NCI-H146 treated with DMSO at 0.1 percent for 48 hours (cell line): ENCODE measurements at regions not wholly inside any gene's neighbourhood (a gene's known extent, or its start where the extent isn't known, plus 50 kb on each side); places are given as distances from the start of the nearest gene placed in this dataset.

Experiments
- DNase-seq: peaks from one replicate; lab custom pipeline; 2025; ENCODE audit not compliant: unreplicated experiment; lab: John Stamatoyannopoulos, UW

DNA sequence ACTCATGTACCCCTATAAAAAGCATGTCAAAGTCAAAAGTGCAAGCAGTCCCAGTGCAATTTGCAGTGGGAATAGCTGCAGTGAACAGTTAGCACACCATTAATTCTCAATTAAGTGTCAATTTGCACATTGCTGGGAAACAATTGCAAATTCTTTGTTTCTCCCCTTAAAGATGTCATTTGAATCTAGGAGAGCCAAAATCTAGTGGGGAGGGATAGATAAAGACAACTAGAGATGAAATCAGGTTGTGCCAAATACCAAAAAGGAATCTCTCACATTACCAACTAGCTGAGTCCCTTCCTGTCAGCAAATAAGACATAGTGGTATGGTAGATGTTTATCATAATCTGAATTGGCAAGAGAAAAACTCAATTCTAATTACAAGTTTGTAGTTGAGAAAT is 330.7 kb downstream of the NUF2 start:
- no peak for DNase-seq

DNA sequence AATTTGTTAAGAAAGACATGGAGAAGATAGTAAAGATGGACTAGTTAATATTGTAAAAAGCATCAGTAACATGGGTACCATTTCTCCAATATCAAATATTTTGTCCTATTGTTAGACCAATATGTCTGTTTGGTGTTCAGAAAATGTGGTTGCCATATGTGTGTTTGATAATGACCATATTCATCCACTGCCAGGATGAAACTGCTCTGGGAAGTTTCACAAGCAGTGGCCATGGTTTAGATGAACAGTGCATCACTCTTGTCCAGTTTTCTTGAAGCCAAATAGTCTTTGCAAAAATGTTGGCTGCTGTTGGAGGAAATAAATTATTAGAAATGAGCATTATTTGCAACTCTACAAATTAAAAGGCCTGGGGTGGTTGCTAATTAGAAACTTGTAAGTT is 333.8 kb downstream of the NUF2 start:
- DNase-seq = no peak

DNA sequence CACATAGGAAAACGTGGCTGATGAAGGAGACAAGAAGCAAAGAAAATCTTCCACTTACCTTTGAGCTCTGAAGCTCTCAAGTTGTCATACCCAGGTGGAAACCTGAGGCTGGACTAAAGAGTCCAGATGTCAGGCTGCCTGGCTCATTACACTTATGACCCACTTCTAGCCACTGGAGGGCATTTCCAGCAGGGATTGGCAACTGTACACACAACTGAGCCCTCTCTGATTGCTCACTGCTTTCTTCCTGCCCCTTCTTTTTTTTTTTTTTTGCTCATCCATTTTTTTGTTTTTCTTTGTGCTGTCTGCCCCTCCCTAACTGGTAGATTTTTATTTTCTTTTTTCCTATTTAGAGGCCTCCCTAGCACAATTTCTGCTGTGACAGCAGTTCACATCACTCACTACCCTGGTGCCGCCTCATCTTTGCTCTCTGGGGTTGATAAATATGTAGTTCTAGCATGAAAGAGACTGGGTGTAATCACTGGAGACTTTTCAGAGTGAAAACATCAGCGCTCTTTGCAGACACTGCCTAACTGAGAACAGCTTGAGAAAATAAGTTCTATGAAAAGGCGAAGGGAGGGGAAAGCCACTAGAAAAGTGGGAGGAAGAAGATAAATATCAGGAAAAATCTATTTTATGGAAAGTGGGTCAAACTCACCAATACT is 334.5 kb downstream of the NUF2 start:
- DNase-seq = no peak

DNA sequence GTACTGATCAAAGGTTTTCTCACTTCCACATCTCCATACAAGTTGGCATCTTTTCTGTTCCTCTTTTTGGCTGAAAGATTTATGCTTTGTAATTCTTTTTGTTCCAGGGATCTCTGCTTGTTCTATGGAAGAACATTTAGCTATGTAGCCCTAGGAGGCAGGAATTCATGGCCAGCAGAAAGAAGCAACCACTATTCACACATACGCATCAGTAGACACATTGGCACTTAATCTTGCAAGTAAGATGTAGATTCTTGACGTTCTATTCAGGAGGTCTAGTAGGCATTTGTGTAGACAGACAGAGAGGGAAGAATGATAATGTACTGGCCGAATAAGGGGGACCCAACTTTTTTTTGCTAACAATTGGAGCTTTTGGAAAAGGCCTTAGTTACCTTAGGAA is 336.0 kb downstream of the NUF2 start:
- no peak for DNase-seq

DNA sequence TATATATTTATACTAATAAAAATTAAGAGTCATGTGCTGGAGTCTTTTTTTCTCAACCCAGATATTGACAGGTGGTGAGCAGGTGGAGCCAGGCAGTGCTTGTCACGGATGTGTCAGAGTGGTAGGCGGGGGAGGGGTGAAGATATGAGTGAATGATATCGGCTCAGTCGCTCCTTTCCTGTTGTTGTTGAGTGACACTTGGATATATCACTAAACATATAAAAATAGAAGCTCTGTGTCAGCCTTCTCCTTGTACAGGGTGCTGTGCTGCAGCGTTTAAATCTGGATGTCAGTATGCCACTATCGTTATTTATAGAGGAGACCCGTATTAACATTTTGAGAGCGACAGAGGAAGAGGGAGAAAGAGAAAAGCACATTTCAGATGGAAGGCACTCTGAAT is 339.6 kb downstream of the NUF2 start:
- DNase-seq = no peak

DNA sequence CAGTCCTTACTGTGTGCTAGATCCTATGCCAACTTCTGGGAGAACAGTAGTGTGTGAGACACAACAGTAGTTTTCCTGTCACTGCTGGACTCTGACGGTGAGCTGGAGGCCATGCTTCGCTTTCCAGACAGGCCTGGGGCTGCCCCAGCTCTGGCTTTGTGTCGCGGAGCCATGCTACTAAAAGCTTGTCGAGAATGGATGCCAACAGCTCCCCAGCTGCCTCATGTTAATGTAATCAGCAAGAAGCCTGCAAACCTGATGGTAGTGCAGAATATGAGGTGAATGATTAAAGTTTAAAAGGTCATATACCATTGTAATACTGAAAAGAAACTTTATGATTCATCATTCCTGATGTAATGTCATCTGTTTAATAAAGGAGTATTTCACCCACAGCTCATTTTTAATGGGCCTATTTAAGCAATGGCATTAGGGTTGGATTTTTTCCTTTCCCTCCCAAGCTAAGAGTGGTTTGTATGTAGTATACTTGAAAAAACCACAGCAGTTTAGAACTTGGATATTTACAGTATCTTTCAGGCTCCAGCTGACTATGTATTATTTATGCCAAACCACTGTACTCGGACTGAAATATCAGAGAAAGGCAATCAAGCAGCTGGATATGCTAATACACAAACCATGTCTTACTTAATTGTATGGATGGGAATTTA is 343.0 kb downstream of the NUF2 start:
- peak; percentile 6 for DNase-seq

DNA sequence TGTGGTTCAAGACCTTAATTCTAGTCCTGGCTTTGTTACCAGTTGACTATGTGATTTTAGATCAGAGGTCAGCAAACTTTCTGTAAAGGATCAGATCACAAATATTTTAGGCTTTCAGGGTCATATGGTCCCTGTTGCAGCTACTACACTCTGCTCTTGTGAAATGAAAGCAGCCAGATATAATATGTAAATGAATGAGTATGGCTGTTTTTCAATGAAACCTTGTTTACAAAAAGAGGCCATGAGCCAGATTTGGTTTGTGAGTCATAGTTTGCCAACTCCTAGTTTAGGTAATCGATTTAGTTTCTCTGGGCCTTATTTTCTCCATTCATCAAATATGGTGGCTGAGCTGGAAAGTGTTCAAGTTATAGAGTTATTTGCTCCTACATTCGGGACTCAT is 346.7 kb downstream of the NUF2 start:
- no peak for DNase-seq

DNA sequence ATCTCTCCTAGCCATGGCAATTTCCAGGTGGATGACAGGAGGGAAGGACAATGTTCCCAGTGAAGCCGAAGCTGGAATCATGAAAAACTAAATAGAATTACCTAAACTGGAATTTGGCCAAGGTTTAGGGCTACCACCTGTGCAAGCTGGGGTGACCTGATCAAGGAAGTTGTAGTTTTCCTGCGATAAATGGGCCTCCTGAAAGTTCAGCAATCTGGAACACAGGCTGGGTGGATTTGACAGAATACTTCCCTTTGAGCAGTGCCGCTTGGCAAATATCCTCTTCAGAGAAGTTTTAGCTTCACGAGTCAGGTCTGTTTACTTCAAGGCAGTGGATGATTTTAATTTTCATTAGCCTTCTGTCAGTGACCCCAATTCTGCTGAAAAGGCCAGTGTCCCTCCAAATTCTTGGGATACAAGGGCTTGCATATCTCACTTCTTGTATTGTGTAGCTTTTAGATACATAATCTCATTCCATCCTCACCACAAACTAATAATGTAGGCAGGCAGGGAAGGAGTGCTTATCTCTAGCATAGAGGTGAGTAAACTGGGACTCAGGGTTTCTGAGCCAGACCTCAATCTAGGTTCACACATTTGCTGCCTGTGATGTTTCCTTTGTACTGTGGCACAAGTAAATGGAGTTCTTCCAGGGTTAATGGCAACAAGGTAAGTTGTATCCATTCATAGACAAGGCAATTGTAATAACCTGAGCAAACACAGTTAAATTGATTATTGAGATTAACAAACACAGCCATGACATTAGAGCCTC is 349.4 kb downstream of the NUF2 start:
- peak; percentile 33 for DNase-seq

DNA sequence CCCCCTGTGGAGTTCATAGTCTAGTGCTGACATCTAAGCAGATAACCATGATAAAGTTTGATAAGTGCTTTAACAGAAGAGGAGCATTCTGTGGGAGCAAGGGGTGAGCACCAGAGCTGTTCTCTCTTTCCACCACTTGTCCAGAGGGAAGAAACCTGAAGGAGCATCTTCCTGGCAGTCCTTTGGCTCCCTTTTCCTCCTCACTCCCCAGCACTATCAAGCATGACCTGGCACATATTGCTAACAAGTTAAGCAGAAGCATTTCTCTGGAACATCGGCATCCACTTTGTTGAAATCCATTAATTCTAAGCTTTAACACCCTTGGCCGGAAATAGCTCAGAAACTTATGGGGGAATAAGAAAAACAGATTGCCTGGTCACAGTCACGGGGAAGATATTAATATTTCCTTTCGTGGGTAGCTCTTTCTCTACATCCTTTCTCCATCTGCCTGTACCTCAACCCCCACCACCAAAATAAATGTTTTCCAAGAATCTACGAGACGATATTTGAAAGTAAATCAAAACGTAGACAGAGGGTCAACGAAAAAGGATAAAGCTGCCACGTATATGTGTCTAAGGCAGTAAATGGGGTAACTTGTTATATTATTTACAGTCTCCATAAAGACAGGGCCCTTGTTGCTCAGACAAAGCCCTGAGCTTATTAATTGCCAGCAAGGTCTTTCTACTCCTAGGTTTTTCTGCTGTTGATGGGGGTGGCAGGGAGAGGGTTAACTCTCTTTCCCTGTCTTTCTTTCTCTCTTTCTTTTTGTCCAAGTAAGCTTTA is 351.4 kb downstream of the NUF2 start:
- no peak for DNase-seq

DNA sequence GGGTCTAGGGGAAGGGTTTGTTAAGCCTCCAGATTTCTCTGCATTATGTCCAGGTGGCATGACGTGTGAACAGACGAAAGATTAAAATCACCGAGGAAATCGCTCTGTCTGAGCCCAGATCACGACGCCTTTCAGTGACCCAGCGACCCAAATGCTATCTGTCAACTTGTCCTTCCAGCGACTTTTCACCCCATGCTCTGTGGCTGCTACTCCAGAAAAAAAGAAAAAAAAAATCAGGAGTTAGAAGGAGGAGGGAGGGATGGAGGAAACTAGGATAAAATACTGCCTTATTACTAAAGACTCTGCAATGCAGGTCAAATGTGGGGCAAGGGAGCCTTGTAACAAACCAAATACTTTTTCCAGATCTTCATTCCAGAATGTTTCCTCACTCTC is 352.0 kb downstream of the NUF2 start:
- no peak for DNase-seq

DNA sequence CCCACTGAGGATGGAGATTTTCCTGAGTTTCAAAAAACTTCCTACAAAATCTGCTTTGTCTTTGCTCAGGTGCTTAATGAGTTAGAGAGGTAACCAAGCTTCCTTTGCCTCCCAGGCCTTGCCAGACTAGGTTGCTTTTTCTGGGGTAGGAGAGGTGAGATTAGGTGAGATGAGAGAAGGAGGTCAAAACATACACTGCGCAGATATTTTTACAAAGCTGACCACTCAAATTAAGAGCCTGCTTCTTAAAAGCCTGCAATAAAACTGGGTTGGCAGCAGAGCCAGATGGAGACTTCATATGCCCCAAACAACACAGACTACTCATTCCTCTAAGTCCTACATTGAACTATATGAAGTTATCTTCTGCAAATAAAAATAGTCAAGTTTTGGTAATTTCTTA is 352.5 kb downstream of the NUF2 start:
- no peak for DNase-seq

DNA sequence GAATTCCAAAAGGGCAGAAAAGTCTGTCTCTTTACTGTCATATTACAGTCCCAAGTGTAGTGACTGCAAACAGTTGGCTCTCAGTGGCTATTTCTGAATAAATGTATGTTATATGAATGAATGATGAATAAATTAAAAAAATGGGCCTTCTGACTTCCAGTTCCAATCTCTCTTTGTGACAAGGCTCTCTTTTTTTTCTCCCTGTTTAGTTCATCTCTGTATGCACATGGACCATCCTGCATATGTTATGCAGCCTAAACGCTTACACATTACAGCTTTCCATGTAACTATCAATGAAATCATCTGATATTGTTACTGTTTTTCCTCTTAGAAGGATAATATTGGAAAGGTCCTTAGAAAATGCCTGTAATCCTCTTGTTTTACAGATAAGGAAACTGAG is 363.0 kb downstream of the NUF2 start:
- no peak for DNase-seq

DNA sequence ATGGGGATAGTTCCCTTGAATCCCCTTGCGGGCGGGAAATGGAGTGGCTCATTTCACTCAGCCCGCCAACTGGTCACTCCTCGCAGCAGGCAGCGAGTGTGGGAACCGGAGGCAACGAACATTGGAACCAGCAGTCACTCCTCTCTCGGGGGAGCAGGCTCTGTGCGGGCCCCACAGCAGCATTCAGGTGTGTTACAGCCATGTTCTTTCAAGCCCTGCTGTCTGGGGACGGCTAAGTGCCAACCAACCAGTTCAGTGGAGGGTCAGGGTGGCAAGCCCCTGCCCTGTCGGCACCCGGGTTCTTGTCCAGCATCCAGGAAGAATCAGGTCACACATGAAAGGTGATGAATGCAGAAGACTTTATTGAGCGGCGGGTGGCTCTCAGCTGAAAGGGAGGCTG is 370.5 kb downstream of the NUF2 start:
- DNase-seq = no peak

DNA sequence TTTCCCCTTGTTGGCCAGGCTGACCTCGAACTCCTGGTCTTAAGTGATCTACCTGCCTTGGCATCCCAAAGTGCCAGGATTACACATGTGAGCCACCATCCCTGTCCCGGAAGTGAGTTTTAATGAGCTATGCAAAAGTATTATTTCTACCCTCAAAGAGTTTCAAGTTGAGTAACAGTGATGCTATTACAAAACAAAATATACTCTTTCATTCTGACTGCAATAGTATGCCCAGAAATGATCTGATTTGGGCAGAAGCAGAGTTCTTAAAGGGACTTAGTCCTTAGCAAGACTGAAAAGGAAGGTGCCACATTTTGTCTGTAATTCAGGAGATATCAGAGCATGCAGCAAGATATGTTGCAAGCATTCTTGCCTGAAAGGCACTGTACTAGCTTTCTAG is 375.4 kb downstream of the NUF2 start:
- DNase-seq = no peak

DNA sequence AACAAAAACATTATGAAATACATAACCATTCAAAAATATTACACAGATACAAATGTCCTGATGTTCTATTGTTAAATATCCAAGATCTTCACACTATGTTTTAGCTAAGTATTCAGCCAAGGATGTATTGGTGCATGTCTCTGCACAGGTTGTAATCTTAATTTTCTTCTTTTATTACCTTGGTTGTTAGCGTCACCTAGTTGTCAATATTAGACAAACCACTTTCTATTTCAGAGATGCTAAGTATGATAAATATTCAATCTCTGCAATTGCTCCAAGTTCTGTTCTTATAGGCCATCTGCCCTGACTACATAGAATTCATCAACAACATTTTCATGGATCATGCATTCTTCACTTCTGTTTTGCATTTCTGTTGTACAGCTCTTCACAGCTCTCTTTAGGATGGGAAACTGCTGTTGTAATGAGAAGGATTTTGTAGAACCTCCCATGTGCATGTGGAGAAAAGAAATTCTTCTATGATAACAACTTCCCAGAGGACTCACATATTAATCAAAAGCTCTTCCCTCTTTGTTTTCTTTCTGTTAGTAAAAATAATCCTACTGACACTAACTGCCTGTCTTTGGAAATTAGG is 380.1 kb downstream of the NUF2 start:
- no peak for DNase-seq

DNA sequence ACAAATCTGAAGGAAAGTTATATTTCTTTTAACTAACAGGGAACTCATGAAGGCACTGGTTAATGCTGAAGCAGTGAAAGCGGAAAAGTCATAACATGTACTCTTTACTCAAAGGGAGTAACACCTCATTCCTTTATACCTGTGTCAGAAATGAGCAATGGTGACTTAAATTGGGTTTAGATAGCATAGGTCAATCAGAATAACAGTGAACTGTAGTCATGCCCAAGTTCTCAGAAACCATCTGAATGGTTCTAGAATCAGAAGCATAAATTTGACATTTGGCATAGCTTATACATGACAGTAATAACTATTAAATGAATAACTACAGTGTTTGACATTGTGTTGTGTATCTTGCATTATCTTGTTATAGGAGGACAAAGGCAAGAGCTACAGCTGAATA is 382.0 kb downstream of the NUF2 start:
- no peak for DNase-seq

DNA sequence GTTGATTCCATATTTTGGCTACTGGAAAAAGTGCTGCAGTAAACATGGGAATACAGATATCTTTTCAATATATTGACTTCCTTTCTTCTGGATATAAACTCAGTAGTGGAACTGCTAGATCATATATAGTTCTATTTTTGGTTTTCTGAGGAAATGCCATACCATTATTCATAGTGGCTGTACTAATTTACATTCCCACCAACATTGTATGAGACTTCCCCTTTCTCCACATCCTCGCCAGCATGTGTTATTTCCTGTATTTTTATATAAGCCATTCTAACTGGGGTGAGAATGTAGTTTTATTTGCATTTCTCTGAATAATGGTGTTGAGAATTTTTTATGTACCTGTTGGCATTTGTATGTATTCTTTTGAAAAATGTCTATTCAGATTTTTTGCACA is 385.2 kb downstream of the NUF2 start:
- DNase-seq = no peak

DNA sequence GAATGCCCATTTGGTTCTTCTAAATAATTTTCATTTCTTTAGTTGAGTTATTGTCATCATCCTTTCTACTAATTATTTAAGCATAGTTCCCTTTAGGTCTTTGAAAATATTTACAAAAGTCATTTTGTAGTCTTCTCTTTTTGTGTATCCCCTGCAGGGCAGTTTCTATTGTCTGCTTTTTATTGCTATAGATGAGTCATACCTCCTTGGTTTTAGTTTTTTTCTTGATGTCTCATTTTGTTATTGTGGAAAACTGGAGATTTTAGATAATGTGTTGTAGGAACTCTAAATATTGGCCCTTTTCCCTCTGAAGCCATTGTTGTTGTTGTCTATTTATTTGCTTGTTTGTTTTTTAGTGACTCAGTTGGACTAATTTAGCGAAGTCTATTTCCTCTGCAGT is 387.9 kb downstream of the NUF2 start:
- peak; percentile 6 for DNase-seq

DNA sequence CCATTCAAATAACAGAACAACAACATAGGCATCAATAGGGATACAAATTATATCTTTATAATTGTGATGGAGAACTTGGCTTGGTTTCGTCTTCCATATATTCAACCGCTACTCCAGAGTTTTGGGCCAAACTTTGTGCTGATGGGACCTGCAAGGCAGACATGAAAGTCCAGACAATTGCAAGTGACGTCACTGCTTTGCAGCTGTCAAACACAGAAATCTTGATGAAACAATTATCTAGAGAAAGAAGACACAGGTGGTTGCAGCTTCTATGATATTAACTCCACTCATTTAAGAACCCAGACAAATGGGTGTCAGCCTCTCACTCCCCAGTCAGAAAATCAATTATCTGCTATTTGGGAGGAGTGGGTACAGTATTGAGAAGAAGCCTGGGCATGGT is 390.6 kb downstream of the NUF2 start:
- no peak for DNase-seq

DNA sequence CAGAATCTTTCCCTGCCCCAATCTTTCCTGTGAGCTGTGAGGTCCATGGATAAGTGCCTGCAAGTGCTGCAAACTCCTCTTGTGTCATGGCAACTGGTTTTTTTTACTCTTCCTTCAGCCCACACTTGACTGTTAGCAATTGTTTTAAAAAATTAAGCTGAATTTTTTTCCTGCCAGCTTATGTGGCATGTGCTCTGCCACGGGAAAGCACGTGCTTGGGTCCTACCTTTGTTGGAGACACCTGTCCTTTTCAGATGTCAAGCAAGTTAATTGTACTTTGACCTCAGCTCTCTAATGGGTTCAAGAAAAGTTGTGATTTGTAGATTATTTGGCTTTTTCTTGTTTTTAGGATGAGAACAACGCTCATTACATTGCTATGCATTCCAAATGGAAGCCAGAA is 398.5 kb downstream of the NUF2 start:
- no peak for DNase-seq

DNA sequence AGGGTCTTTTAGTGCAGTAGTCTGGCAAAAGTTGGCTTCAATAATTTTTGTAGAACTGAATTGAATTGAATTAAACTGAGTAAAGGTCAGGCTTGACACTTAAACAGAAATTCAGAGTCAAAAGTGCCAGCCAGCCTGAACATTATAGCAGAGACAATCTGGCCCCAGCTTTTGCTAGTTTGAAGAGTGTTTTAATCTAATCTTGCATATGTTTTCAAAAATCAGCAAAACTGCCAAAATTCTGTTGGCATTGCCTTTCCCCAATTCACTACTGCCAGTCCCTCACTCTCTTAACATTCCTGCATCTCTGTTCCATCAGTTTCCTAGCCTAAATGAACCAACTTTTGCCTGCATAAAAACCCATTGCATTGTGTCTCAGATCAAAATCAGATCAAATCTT is 403.8 kb downstream of the NUF2 start:
- DNase-seq = no peak
